MM.1S (cell line): ENCODE measurements at regions not wholly inside any gene's neighbourhood (a gene's known extent, or its start where the extent isn't known, plus 50 kb on each side); places are given as distances from the start of the nearest gene placed in this dataset.

Experiments
- DNase-seq: peaks from one replicate; pipeline ENCODE4 v3.0.0-alpha.2; 2015
- H2AFZ ChIP-seq: fragments of 300-600 bp; sonication (generic); 2 replicates; pipeline ENCODE4 v1.6.0; 2016; ENCODE audit warnings: antibody characterized with exemption, low read length
- H3F3A ChIP-seq: fragments of 300-600 bp; sonication (generic); 2 replicates; pipeline ENCODE4 v1.6.1; 2016; ENCODE audit warnings: mild to moderate bottlenecking, antibody characterized with exemption, low read length, moderate library complexity, mixed read lengths; ENCODE audit not compliant: insufficient read depth
- H3K27ac ChIP-seq: fragments of 300-600 bp; sonication (generic); 2 replicates; pipeline ENCODE4 v1.5.1; 2016; ENCODE audit warnings: mild to moderate bottlenecking, low read length
- H3K27me3 ChIP-seq: fragments of 300-600 bp; sonication (generic); replicated peaks from 2 replicates; pipeline ENCODE4 v1.6.0; 2016; ENCODE audit warnings: low read length; ENCODE audit not compliant: insufficient read depth
- H3K36me3 ChIP-seq: fragments of 300-600 bp; sonication (generic); replicated peaks from 2 replicates; pipeline ENCODE4 v1.6.1; 2016; ENCODE audit warnings: mild to moderate bottlenecking, low read length, mixed read lengths; ENCODE audit not compliant: insufficient read depth
- H3K4me1 ChIP-seq: fragments of 300-600 bp; sonication (generic); 2 replicates; pipeline ENCODE4 v1.6.1; 2016; ENCODE audit warnings: low read length, mixed read lengths
- H3K4me2 ChIP-seq: fragments of 300-600 bp; sonication (generic); 2 replicates; pipeline ENCODE4 v1.6.0; 2016; ENCODE audit warnings: low read depth, low read length
- H3K4me3 ChIP-seq: fragments of 300-600 bp; sonication (generic); 2 replicates; pipeline ENCODE4 v1.5.1; 2016; ENCODE audit warnings: low read length, mixed read lengths
- H3K79me2 ChIP-seq: fragments of 300-600 bp; sonication (generic); 2 replicates; pipeline ENCODE4 v1.6.1; 2016; ENCODE audit warnings: mixed run types, low read length, mixed read lengths
- H3K9ac ChIP-seq: fragments of 300-600 bp; sonication (generic); 2 replicates; pipeline ENCODE4 v1.6.1; 2016; ENCODE audit warnings: low read length, mixed read lengths
- H3K9me2 ChIP-seq: fragments of 300-600 bp; sonication (generic); replicated peaks from 2 replicates; pipeline ENCODE4 v1.6.1; 2016; ENCODE audit warnings: mild to moderate bottlenecking, low read length, mixed read lengths; ENCODE audit not compliant: insufficient read depth
- H3K9me3 ChIP-seq: fragments of 300-600 bp; sonication (generic); replicated peaks from 2 replicates; pipeline ENCODE4 v1.6.1; 2016; ENCODE audit warnings: mild to moderate bottlenecking, low read length, mixed read lengths; ENCODE audit not compliant: insufficient read depth
- H4K20me1 ChIP-seq: fragments of 300-600 bp; sonication (generic); 2 replicates; pipeline ENCODE4 v1.6.1; 2016; ENCODE audit warnings: mild to moderate bottlenecking, low read length, moderate library complexity, mixed read lengths; ENCODE audit not compliant: insufficient read depth
- CTCF ChIP-seq: fragments of 300-600 bp; sonication (generic); IDR thresholded peaks from 2 replicates; pipeline ENCODE4 v1.5.1; 2016; ENCODE audit warnings: antibody characterized with exemption, low read length, mixed read lengths
- EZH2 ChIP-seq: fragments of 300-600 bp; sonication (generic); optimal IDR thresholded peaks from 2 replicates; pipeline ENCODE3; 2017; ENCODE audit warnings: low read depth, mild to moderate bottlenecking, antibody characterized with exemption, low read length, mixed read lengths
- EZH2phosphoT487 ChIP-seq: fragments of 300-600 bp; sonication (generic); IDR thresholded peaks from 2 replicates; pipeline ENCODE4 v1.6.1; 2018; ENCODE audit warnings: antibody characterized with exemption, low read length

GRCh38 chr6:100161782-100162365, 167.9 kb upstream of the MCHR2 start:
- TF ChIP-seq EZH2phosphoT487 (no peak), EZH2 (no peak), CTCF (no peak)
- Histone ChIP-seq H3K79me2 (no peaks in the 10 kb centered on the region), H4K20me1 (no peaks in the 10 kb centered on the region), H3K27ac (no peak overlapping the region), H3K9me3 (no peaks in the 10 kb centered on the region), H3K9me2 (no peaks in the 10 kb centered on the region), H3F3A (no peaks in the 10 kb centered on the region), H3K36me3 (no peaks in the 10 kb centered on the region), H3K27me3 (no peaks in the 10 kb centered on the region), H3K4me2 (no peak overlapping the region), H3K9ac (no peak overlapping the region), H3K4me1 (no peaks in the 10 kb centered on the region), H2AFZ (no peak overlapping the region), H3K4me3 (no peak overlapping the region)
- no peak for DNase-seq

GRCh38 chr6:100160930-100161329, 166.9 kb upstream of the MCHR2 start:
- H3K4me2 ChIP-seq = no peak overlapping the region
- no peak for DNase-seq

GRCh38 chr6:100155141-100155540, 161.1 kb upstream of the MCHR2 start:
- H3K27me3 ChIP-seq = no peaks in the 10 kb centered on the region
- no peaks in the 10 kb centered on the region for H3K36me3 ChIP-seq
- no peak overlapping the region for H3K27ac ChIP-seq
- no peak for DNase-seq
- H2AFZ ChIP-seq = no peak overlapping the region
- no peak overlapping the region for H3K9ac ChIP-seq
- H3K79me2 ChIP-seq = no peaks in the 10 kb centered on the region
- TF ChIP-seq EZH2 (no peak), EZH2phosphoT487 (no peak)
- H3K4me2 ChIP-seq = no peak overlapping the region
- H3F3A ChIP-seq = no peaks in the 10 kb centered on the region
- H3K4me1 ChIP-seq = no peaks in the 10 kb centered on the region
- H4K20me1 ChIP-seq = no peaks in the 10 kb centered on the region
- no peaks in the 10 kb centered on the region for H3K9me3 ChIP-seq
- no peaks in the 10 kb centered on the region for H3K9me2 ChIP-seq
- no peak overlapping the region for H3K4me3 ChIP-seq

More at GRCh38 chr6:100160930-100161329, 166.9 kb upstream of the MCHR2 start:
- Histone ChIP-seq H3F3A (no peaks in the 10 kb centered on the region), H3K9me3 (no peaks in the 10 kb centered on the region), H4K20me1 (no peaks in the 10 kb centered on the region), H3K27me3 (no peaks in the 10 kb centered on the region), H3K79me2 (no peaks in the 10 kb centered on the region), H3K27ac (no peak overlapping the region), H2AFZ (no peak overlapping the region), H3K9ac (no peak overlapping the region), H3K9me2 (no peaks in the 10 kb centered on the region), H3K4me1 (no peaks in the 10 kb centered on the region), H3K4me3 (no peak overlapping the region), H3K36me3 (no peaks in the 10 kb centered on the region)
- TF ChIP-seq EZH2 (no peak), EZH2phosphoT487 (no peak), CTCF (no peak)

- Histone ChIP-seq H3K4me3 (no peak overlapping the region), H3K4me1 (no peaks in the 10 kb centered on the region), H3K9me3 (no peaks in the 10 kb centered on the region), H3K9me2 (no peaks in the 10 kb centered on the region), H3K9ac (no peak overlapping the region), H3K36me3 (no peaks in the 10 kb centered on the region), H3K27me3 (no peaks in the 10 kb centered on the region), H3F3A (no peaks in the 10 kb centered on the region), H4K20me1 (no peaks in the 10 kb centered on the region), H2AFZ (no peak overlapping the region), H3K27ac (no peak overlapping the region), H3K79me2 (no peaks in the 10 kb centered on the region), H3K4me2 (no peak overlapping the region)
- TF ChIP-seq EZH2phosphoT487 = no peak
- no peak for TF ChIP-seq EZH2
- TF ChIP-seq CTCF = no peak
- no peak for DNase-seq
Measured at GRCh38 chr6:100153636-100154275, 159.7 kb upstream of the MCHR2 start.
